ENCODE measurements at regions not wholly inside any gene's neighbourhood (a gene's known extent, or its start where the extent isn't known, plus 50 kb on each side); places are given as distances from the start of the nearest gene placed in this dataset.

- DNase-seq = no peak
These were observed 63.6 kb upstream of the NUDT4 start for GRCh38 chr12:93314177-93314497.

- no peak for DNase-seq
These were observed 62.3 kb upstream of the NUDT4 start for GRCh38 chr12:93315385-93315906.

GRCh38 chr12:93315907-93316622 is 61.7 kb upstream of the NUDT4 start:
- DNase-seq = no peak

GRCh38 chr12:93316623-93316971 is 61.1 kb upstream of the NUDT4 start:
- no peak for DNase-seq

- DNase-seq = no peak
These were observed 60.5 kb upstream of the NUDT4 start for GRCh38 chr12:93317227-93317626.

- DNase-seq = no peak
These were observed 58.8 kb upstream of the NUDT4 start for GRCh38 chr12:93318720-93319522.

GRCh38 chr12:93319523-93320050 is 58.1 kb upstream of the NUDT4 start:
- DNase-seq = no peak

GRCh38 chr12:93322784-93323183 is 54.9 kb upstream of the NUDT4 start:
- no peak for DNase-seq

GRCh38 chr12:93323625-93324329 is 53.9 kb upstream of the NUDT4 start:
- DNase-seq = no peak

- DNase-seq = no peak
These were observed 51.9 kb upstream of the NUDT4 start for GRCh38 chr12:93325855-93326254.
